ENCODE measurements at regions not wholly inside any gene's neighbourhood (a gene's known extent, or its start where the extent isn't known, plus 50 kb on each side); places are given as distances from the start of the nearest gene placed in this dataset.

GRCh38 chr2:67046591-67046990 is 350.5 kb upstream of the ETAA1 start:
- Mint-ChIP-seq H3K36me3 (no peaks in the 10 kb centered on the region), H3K27ac (no peak overlapping the region), H3K4me3 (no peak overlapping the region), H3K4me1 (ENCODE audit: low read depth in 2 of 2) (no peaks in the 10 kb centered on the region), H3K9me3 (peaks cover under 1% of the 10 kb centered on the region), H3K27me3 (no peaks in the 10 kb centered on the region)
- no peak for DNase-seq (ENCODE audit: low spot score)
- no peak for ATAC-seq

GRCh38 chr2:67048314-67048713 is 348.8 kb upstream of the ETAA1 start:
- no peaks in the 10 kb centered on the region for H3K4me1 Mint-ChIP-seq (ENCODE audit: low read depth in 2 of 2)
- no peaks in the 10 kb centered on the region for H3K27me3 Mint-ChIP-seq
- no peak overlapping the region for H3K4me3 Mint-ChIP-seq
- H3K27ac Mint-ChIP-seq: no peak overlapping the region
- H3K36me3 Mint-ChIP-seq: no peaks in the 10 kb centered on the region
- DNase-seq (ENCODE audit: low spot score) (no peak), ATAC-seq (no peak)
- peaks cover 3% of the 10 kb centered on the region for H3K9me3 Mint-ChIP-seq

- no peak overlapping the region for H3K27ac Mint-ChIP-seq
- ATAC-seq (no peak), DNase-seq (ENCODE audit: low spot score) (no peak)
- H3K36me3 Mint-ChIP-seq: no peaks in the 10 kb centered on the region
- no peaks in the 10 kb centered on the region for H3K4me1 Mint-ChIP-seq (ENCODE audit: low read depth in 2 of 2)
- no peak overlapping the region for H3K4me3 Mint-ChIP-seq
- peaks cover 3% of the 10 kb centered on the region for H3K9me3 Mint-ChIP-seq
- no peaks in the 10 kb centered on the region for H3K27me3 Mint-ChIP-seq
Observed at GRCh38 chr2:67050622-67051021, 346.5 kb upstream of the ETAA1 start.

GRCh38 chr2:67054728-67055127 is 342.4 kb upstream of the ETAA1 start:
- no peaks in the 10 kb centered on the region for H3K4me1 Mint-ChIP-seq (ENCODE audit: low read depth in 2 of 2)
- DNase-seq (ENCODE audit: low spot score): no peak
- H3K27ac Mint-ChIP-seq: no peak overlapping the region
- H3K36me3 Mint-ChIP-seq: no peaks in the 10 kb centered on the region
- H3K9me3 Mint-ChIP-seq: peaks cover 3% of the 10 kb centered on the region
- no peaks in the 10 kb centered on the region for H3K27me3 Mint-ChIP-seq
- ATAC-seq: no peak
- H3K4me3 Mint-ChIP-seq: no peak overlapping the region

GRCh38 chr2:67055387-67056304 is 341.5 kb upstream of the ETAA1 start:
- Mint-ChIP-seq H3K27me3 (no peaks in the 10 kb centered on the region), H3K27ac (no peak overlapping the region), H3K4me3 (no peak overlapping the region), H3K9me3 (peaks cover 3% of the 10 kb centered on the region), H3K4me1 (ENCODE audit: low read depth in 2 of 2) (no peaks in the 10 kb centered on the region), H3K36me3 (no peaks in the 10 kb centered on the region)
- ATAC-seq (no peak), DNase-seq (ENCODE audit: low spot score) (no peak)

GRCh38 chr2:67057123-67057522 is 340.0 kb upstream of the ETAA1 start:
- H3K36me3 Mint-ChIP-seq: no peaks in the 10 kb centered on the region
- H3K27me3 Mint-ChIP-seq: no peaks in the 10 kb centered on the region
- no peak for DNase-seq (ENCODE audit: low spot score)
- no peaks in the 10 kb centered on the region for H3K9me3 Mint-ChIP-seq
- H3K27ac Mint-ChIP-seq: no peak overlapping the region
- no peaks in the 10 kb centered on the region for H3K4me1 Mint-ChIP-seq (ENCODE audit: low read depth in 2 of 2)
- no peak for ATAC-seq
- no peak overlapping the region for H3K4me3 Mint-ChIP-seq

DNA sequence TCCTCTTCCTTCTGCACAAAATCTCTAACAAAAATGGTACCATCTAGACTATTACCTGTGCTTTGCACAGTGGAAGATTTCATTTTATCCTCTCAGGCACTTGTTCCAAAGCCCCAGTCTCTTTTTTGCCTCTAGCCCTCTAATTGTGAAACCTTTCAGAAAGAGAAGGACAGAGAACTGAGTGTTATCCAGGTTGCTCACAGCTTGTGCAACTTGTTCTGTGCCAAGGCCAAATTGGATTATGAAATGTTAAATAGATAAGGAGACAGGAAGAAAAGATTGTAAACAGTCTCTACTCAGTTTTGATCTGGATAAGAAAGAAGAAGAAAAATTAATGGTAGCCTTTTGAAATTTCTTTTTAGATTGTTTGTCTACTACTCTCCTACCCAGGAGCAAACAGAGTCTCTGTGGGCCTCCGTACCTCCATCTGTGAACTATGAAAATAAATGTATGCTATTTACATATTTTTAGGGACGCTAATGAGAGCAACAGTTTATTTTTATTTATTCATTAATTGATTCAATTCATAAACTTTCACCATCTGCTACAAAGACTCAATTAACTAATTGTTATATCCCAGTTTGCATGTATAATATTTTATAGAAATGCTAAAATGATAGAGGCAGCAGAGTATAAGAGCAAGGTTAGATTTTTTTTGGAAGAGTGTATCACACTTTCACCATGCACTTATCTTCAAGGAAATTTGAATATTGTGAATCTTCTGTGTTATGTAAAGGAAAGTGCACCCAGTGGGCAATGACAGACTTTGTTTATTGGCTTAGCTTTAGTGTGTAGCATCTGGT is 339.0 kb upstream of the ETAA1 start:
- no peak for DNase-seq (ENCODE audit: low spot score)
- H3K4me1 Mint-ChIP-seq (ENCODE audit: low read depth in 2 of 2): no peaks in the 10 kb centered on the region
- no peaks in the 10 kb centered on the region for H3K36me3 Mint-ChIP-seq
- no peaks in the 10 kb centered on the region for H3K27me3 Mint-ChIP-seq
- ATAC-seq: no peak
- H3K4me3 Mint-ChIP-seq: no peak overlapping the region
- peaks cover 3% of the 10 kb centered on the region for H3K9me3 Mint-ChIP-seq
- H3K27ac Mint-ChIP-seq: no peak overlapping the region

DNA sequence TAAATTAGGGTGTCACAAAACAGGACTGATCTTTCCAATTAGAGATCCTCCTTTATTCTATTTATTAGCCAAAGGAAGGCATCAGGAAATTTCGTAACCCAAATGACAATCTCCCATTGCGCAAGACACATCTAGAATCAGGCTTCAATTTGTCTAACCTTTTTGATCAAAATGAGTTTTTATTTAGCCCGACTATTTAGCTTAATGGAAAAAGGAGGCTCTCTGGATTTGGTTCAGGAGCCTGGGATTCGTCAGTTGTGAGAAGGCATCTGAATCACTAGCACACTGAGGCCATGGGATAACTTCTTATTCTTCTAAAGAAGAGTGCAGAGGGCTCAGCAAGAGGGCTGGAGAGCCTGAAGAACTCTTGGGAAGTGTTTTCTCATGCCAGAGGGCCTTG is 332.1 kb upstream of the ETAA1 start:
- H3K4me1 Mint-ChIP-seq (ENCODE audit: low read depth in 2 of 2): no peaks in the 10 kb centered on the region
- H3K4me3 Mint-ChIP-seq: no peak overlapping the region
- DNase-seq (ENCODE audit: low spot score): no peak
- H3K9me3 Mint-ChIP-seq: peaks cover 9% of the 10 kb centered on the region
- no peaks in the 10 kb centered on the region for H3K36me3 Mint-ChIP-seq
- no peak for ATAC-seq
- peaks cover 0 to 3% of the 10 kb centered on the region in 2 donors for H3K27me3 Mint-ChIP-seq
- no peak overlapping the region for H3K27ac Mint-ChIP-seq

- Mint-ChIP-seq H3K4me1 (ENCODE audit: low read depth in 2 of 2) (no peaks in the 10 kb centered on the region), H3K27me3 (peaks cover 0 to 3% of the 10 kb centered on the region in 2 donors), H3K36me3 (no peaks in the 10 kb centered on the region), H3K9me3 (peaks cover 9% of the 10 kb centered on the region), H3K4me3 (no peak overlapping the region), H3K27ac (no peak overlapping the region)
- ATAC-seq (no peak), DNase-seq (ENCODE audit: low spot score) (no peak)
Observed at GRCh38 chr2:67066782-67067181, 330.4 kb upstream of the ETAA1 start.

GRCh38 chr2:67067656-67068055 is 329.5 kb upstream of the ETAA1 start:
- no peak overlapping the region for H3K27ac Mint-ChIP-seq
- no peak for DNase-seq (ENCODE audit: low spot score)
- no peaks in the 10 kb centered on the region for H3K4me1 Mint-ChIP-seq (ENCODE audit: low read depth in 2 of 2)
- peaks cover 6% of the 10 kb centered on the region for H3K9me3 Mint-ChIP-seq
- ATAC-seq: no peak
- no peak overlapping the region for H3K4me3 Mint-ChIP-seq
- peaks cover 0 to 3% of the 10 kb centered on the region in 2 donors for H3K27me3 Mint-ChIP-seq
- H3K36me3 Mint-ChIP-seq: no peaks in the 10 kb centered on the region

- no peak for DNase-seq (ENCODE audit: low spot score)
- Mint-ChIP-seq H3K27me3 (peaks cover 0 to 3% of the 10 kb centered on the region in 2 donors), H3K27ac (no peak overlapping the region), H3K4me1 (ENCODE audit: low read depth in 2 of 2) (no peaks in the 10 kb centered on the region), H3K9me3 (peaks cover 14% of the 10 kb centered on the region), H3K4me3 (no peak overlapping the region), H3K36me3 (no peaks in the 10 kb centered on the region)
- no peak for ATAC-seq
Observed at GRCh38 chr2:67070826-67071225, 326.3 kb upstream of the ETAA1 start.

- DNase-seq (ENCODE audit: low spot score): no peak
- peaks cover 7% of the 10 kb centered on the region for H3K9me3 Mint-ChIP-seq
Observed at GRCh38 chr2:67075056-67075455, 322.1 kb upstream of the ETAA1 start.

GRCh38 chr2:67075530-67076238 is 321.4 kb upstream of the ETAA1 start:
- Mint-ChIP-seq H3K27me3 (no peaks in the 10 kb centered on the region), H3K27ac (no peak overlapping the region), H3K36me3 (no peaks in the 10 kb centered on the region), H3K9me3 (peaks cover 7% of the 10 kb centered on the region), H3K4me3 (no peak overlapping the region), H3K4me1 (ENCODE audit: low read depth in 2 of 2) (no peaks in the 10 kb centered on the region)
- ATAC-seq (no peak), DNase-seq (ENCODE audit: low spot score) (no peak)

More at GRCh38 chr2:67075056-67075455, 322.1 kb upstream of the ETAA1 start:
- Mint-ChIP-seq H3K4me3 (no peak overlapping the region), H3K27ac (no peak overlapping the region), H3K36me3 (no peaks in the 10 kb centered on the region), H3K27me3 (no peaks in the 10 kb centered on the region), H3K4me1 (ENCODE audit: low read depth in 2 of 2) (no peaks in the 10 kb centered on the region)
- no peak for ATAC-seq

DNA sequence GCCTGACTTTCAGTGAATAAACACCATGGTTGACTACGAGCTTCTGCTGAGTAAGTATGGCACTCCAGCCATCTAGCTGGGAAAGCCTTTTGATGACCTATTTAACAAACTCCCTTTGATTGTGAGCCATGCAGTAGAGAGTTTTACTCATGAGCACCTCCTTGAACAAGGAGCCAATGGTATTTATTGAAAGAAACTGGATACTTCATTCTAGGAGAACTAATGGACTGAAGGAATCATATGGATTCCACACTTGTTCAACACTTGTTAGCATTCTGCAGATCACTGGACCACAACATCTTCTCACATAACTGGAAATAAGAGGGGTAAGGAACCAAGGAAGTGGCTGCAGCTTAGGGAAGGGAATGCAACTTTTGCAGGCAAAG is 320.9 kb upstream of the ETAA1 start:
- no peak for ATAC-seq
- Mint-ChIP-seq H3K4me3 (no peak overlapping the region), H3K27me3 (no peaks in the 10 kb centered on the region), H3K36me3 (no peaks in the 10 kb centered on the region), H3K4me1 (ENCODE audit: low read depth in 2 of 2) (no peaks in the 10 kb centered on the region), H3K9me3 (peaks cover 10% of the 10 kb centered on the region), H3K27ac (no peak overlapping the region)
- no peak for DNase-seq (ENCODE audit: low spot score)

Data from natural killer cell treated with Interleukin-12 subunit alpha and Interleukin-12 subunit beta and Interleukin-15 and Interleukin-18, amount 100 ng/mL, for 72 hours (primary cell).